Brain microvascular endothelial cell (primary cell): ENCODE measurements at regions not wholly inside any gene's neighbourhood (a gene's known extent, or its start where the extent isn't known, plus 50 kb on each side); places are given as distances from the start of the nearest gene placed in this dataset.
A peak's percentile ranks its signal among the peaks of the same experiment; 100 is the strongest.
"Not testable (repeated sequence)": the region's sequence is repeated elsewhere in the genome, so short reads cannot be mapped to it uniquely, and the experiment has no call there.

Source experiments
- DNase-seq: peaks from one replicate; pipeline ENCODE4 v3.0.0-alpha.2; 2020
- H3K27ac ChIP-seq: fragments of 250-450 bp; sonication (Bioruptor Pico); 2 replicates; pipeline ENCODE4 v1.5.1; 2020; ENCODE audit warnings: mild to moderate bottlenecking, moderate library complexity
- H3K27me3 ChIP-seq: fragments of 250-450 bp; sonication (Bioruptor Pico); replicated peaks from 2 replicates; pipeline ENCODE4 v1.5.1; 2020; ENCODE audit warnings: mild to moderate bottlenecking
- H3K36me3 ChIP-seq: fragments of 250-450 bp; sonication (Bioruptor Pico); replicated peaks from 2 replicates; pipeline ENCODE4 v1.5.1; 2020; ENCODE audit warnings: mild to moderate bottlenecking
- H3K4me3 ChIP-seq: 2 replicates; pipeline ENCODE4 v1.5.1; 2011; ENCODE audit warnings: low read depth, mild to moderate bottlenecking, control low read depth, low read length, moderate library complexity
- in situ Hi-C: cut with HindIII; loops from 2 replicates; pipeline ENCODE4 v1.10.0; 2017; ENCODE audit warnings: low sequenced_read_pairs, low pct_ligation_motif_present
- TF ChIP-seq, protein P1 (sequence below): IDR thresholded peaks from 2 replicates; pipeline ENCODE4 v1.5.1; 2011; ENCODE audit warnings: low read depth, mild to moderate bottlenecking, moderate library complexity, low read length, control low read depth, inconsistent platforms; ENCODE audit errors: missing control alignments

DNA sequence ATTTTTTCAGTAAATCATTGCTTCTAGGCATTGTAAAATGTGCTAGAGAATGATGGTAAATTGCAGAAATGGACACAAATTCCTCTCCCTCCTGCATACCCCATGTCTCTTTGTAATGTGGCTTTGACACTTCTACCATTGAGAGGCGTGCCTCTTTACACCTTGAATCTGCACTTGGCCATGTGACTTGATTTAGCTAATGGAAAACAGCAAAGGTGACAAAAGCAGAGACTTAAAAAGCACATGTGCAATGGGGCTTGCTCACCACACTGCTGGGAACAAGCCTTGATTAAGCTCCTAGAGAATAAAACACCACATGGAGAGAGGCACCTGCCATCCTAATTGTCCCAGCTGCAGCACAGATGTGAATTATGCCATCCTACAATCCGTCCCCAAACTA lies 69.9 kb upstream of the NAA35 start:
- Histone ChIP-seq H3K27ac (no peak overlapping the region), H3K27me3 (no peaks in the 10 kb centered on the region), H3K4me3 (no peak overlapping the region), H3K36me3 (no peaks in the 10 kb centered on the region)
- TF ChIP-seq, protein P1, sequence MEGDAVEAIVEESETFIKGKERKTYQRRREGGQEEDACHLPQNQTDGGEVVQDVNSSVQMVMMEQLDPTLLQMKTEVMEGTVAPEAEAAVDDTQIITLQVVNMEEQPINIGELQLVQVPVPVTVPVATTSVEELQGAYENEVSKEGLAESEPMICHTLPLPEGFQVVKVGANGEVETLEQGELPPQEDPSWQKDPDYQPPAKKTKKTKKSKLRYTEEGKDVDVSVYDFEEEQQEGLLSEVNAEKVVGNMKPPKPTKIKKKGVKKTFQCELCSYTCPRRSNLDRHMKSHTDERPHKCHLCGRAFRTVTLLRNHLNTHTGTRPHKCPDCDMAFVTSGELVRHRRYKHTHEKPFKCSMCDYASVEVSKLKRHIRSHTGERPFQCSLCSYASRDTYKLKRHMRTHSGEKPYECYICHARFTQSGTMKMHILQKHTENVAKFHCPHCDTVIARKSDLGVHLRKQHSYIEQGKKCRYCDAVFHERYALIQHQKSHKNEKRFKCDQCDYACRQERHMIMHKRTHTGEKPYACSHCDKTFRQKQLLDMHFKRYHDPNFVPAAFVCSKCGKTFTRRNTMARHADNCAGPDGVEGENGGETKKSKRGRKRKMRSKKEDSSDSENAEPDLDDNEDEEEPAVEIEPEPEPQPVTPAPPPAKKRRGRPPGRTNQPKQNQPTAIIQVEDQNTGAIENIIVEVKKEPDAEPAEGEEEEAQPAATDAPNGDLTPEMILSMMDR = no peak
- DNase-seq = no peak
- in situ Hi-C loops = no loop called here

- H3K27ac ChIP-seq, in situ Hi-C loops, H3K4me3 ChIP-seq, H3K27me3 ChIP-seq, H3K36me3 ChIP-seq, DNase-seq: not testable (repeated sequence)
Measured at GRCh38 chr9:85871683-85872082, 69.3 kb upstream of the NAA35 start.

GRCh38 chr9:85872463-85872862 lies 68.5 kb upstream of the NAA35 start:
- in situ Hi-C loops = no loop called here
- DNase-seq = no peak
- TF ChIP-seq, protein P1 = no peak
- Histone ChIP-seq H3K4me3 (no peak overlapping the region), H3K36me3 (no peaks in the 10 kb centered on the region), H3K27me3 (no peaks in the 10 kb centered on the region), H3K27ac (no peak overlapping the region)

- Histone ChIP-seq H3K27me3 (no peaks in the 10 kb centered on the region), H3K36me3 (no peaks in the 10 kb centered on the region), H3K4me3 (no peak overlapping the region), H3K27ac (no peak overlapping the region)
- in situ Hi-C loops = no loop called here
- DNase-seq = no peak
- TF ChIP-seq, protein P1 = no peak
Measured at GRCh38 chr9:85876628-85877027, 64.3 kb upstream of the NAA35 start.

DNA sequence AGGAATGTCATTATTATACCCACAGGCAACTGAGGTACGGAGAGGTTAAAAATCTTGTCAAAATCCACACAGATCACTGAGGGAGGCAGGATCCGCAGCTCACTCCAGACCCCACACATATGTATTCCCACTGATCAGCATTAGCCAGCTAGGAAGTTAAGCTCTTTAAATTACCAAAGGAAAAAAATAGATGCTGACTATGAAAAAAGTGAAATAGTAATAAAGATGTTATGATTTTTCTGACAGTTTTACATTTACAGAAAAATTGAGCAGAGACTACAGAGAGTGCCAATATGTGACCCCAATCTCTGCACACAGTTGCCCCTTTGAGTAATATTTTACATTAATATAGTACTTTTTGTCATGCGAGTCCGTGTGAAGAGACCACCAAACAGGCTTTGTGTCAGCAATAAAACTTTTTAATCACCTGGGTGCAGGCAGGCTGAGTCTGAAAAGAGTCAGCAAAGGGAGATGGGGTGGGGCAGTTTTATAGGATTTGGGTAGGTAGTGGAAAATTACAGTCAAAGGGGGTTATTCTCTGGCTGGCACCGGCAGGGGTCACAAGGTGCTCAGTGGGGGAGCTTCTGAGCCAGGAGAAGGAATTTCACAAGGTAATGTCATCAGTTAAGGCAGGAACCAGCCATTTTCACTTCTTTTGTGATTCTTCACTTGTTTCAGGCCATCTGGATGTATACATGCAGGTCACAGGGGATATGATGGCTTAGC lies 61.9 kb upstream of the NAA35 start:
- in situ Hi-C loops, H3K27ac ChIP-seq, H3K36me3 ChIP-seq, H3K27me3 ChIP-seq, DNase-seq, H3K4me3 ChIP-seq: not testable (repeated sequence)

DNA sequence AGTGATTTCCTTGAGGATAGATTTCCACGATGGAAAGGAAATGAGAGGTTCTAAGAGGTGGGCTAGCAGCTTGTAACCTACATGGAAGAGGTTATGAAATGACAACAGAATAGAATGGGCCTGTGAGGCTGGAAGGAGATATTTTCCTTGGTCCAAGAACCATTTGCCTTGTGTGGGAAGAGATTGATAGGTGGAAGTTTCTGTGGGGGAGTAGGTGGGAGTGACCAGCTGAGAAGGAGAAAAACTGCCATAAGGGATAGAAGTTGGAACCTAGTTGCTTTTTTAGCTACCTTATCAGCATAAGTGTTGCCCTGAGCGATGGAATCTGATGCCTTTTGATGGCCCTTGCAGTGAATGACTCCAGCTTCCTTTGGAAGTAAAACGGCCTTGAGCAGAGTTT lies 60.4 kb upstream of the NAA35 start:
- H3K27ac ChIP-seq, H3K4me3 ChIP-seq, DNase-seq, H3K36me3 ChIP-seq, in situ Hi-C loops, H3K27me3 ChIP-seq: not testable (repeated sequence)

- no peak overlapping the region for H3K27ac ChIP-seq
- in situ Hi-C loops = no loop called here
- no peak overlapping the region for H3K4me3 ChIP-seq
- no peaks in the 10 kb centered on the region for H3K27me3 ChIP-seq
- TF ChIP-seq, protein P1 = no peak
- H3K36me3 ChIP-seq = no peaks in the 10 kb centered on the region
- peak; percentile 1 for DNase-seq
Measured at GRCh38 chr9:85884256-85884655, 56.7 kb upstream of the NAA35 start.
